ENCODE measurements at regions not wholly inside any gene's neighbourhood (a gene's known extent, or its start where the extent isn't known, plus 50 kb on each side); places are given as distances from the start of the nearest gene placed in this dataset.
"Not testable (repeated sequence)": the region's sequence is repeated elsewhere in the genome, so short reads cannot be mapped to it uniquely, and the experiment has no call there.

DNA sequence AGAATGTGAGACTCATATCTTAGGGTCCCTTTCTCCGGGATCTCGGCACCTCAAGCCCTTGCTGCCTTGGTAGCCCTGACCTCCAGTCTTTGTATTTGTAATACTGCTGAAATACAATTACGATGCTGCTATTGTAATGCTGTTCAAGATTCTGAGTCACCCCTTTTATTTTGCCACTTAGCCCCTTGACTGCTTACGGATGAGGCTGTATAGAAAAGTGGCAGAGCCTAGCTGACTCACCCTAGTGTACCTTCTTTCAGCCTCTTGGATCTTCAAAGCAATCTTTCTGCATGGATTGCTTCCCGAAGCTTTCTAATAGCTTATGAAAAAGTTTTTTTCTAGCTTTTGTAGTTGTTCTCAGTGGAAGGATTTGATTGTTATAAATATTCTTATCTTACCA, 187.9 kb downstream of the KCNJ2 start:
- no peak for TF ChIP-seq ZNF274 (IDR thresholded peaks at IDR 0.05; ENCODE audit: low read depth, low read length)
- H3K4me3 ChIP-seq (ENCODE audit: low read length), result no peak overlapping the region

- no peak for TF ChIP-seq ZNF274 (IDR thresholded peaks at IDR 0.05; ENCODE audit: low read depth, low read length)
- no peak overlapping the region for H3K4me3 ChIP-seq (ENCODE audit: low read length)
These were observed 195.8 kb downstream of the KCNJ2 start for GRCh38 chr17:70365091-70365583.

GRCh38 chr17:70366386-70366785, 197.1 kb downstream of the KCNJ2 start:
- H3K4me3 ChIP-seq (ENCODE audit: low read length), result no peak overlapping the region
- no peak for TF ChIP-seq ZNF274 (IDR thresholded peaks at IDR 0.05; ENCODE audit: low read depth, low read length)

- no peak overlapping the region for H3K4me3 ChIP-seq (ENCODE audit: low read length)
- TF ChIP-seq ZNF274 (IDR thresholded peaks at IDR 0.05; ENCODE audit: low read depth, low read length), result no peak
These were observed 198.7 kb downstream of the KCNJ2 start for GRCh38 chr17:70368011-70368410.

- H3K4me3 ChIP-seq (ENCODE audit: low read length), result no peak overlapping the region
- TF ChIP-seq ZNF274 (IDR thresholded peaks at IDR 0.05; ENCODE audit: low read depth, low read length), result no peak
These were observed 200.1 kb downstream of the KCNJ2 start for GRCh38 chr17:70369391-70369790.

GRCh38 chr17:70370816-70371215, 201.5 kb downstream of the KCNJ2 start:
- H3K4me3 ChIP-seq (ENCODE audit: low read length), result no peak overlapping the region
- TF ChIP-seq ZNF274 (IDR thresholded peaks at IDR 0.05; ENCODE audit: low read depth, low read length), result no peak

DNA sequence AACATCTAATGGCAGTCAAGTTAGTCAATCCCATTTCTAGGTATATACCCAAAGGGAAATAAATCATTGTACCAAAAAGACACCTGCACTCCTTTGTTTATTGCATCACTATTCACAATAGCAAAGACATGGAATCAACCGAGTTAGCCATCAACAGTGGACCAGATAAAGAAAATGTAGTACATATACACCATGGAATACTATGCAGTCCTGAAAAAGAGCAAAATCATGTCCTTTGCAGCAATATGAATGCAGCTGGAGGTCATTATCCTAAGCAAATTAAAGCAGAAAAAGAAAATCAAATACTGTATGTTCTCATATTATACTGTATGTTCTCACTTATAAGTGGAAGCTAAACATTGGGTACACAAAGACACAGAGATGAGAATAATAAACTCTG, 204.0 kb downstream of the KCNJ2 start:
- no peak overlapping the region for H3K4me3 ChIP-seq (ENCODE audit: low read length)
- TF ChIP-seq ZNF274 (IDR thresholded peaks at IDR 0.05; ENCODE audit: low read depth, low read length), result no peak

- no peak overlapping the region for H3K4me3 ChIP-seq (ENCODE audit: low read length)
- TF ChIP-seq ZNF274 (IDR thresholded peaks at IDR 0.05; ENCODE audit: low read depth, low read length), result no peak
These were observed 205.2 kb downstream of the KCNJ2 start for GRCh38 chr17:70374496-70374895.

GRCh38 chr17:70375406-70375805, 206.1 kb downstream of the KCNJ2 start:
- no peak for TF ChIP-seq ZNF274 (IDR thresholded peaks at IDR 0.05; ENCODE audit: low read depth, low read length)
- H3K4me3 ChIP-seq (ENCODE audit: low read length), result no peak overlapping the region

DNA sequence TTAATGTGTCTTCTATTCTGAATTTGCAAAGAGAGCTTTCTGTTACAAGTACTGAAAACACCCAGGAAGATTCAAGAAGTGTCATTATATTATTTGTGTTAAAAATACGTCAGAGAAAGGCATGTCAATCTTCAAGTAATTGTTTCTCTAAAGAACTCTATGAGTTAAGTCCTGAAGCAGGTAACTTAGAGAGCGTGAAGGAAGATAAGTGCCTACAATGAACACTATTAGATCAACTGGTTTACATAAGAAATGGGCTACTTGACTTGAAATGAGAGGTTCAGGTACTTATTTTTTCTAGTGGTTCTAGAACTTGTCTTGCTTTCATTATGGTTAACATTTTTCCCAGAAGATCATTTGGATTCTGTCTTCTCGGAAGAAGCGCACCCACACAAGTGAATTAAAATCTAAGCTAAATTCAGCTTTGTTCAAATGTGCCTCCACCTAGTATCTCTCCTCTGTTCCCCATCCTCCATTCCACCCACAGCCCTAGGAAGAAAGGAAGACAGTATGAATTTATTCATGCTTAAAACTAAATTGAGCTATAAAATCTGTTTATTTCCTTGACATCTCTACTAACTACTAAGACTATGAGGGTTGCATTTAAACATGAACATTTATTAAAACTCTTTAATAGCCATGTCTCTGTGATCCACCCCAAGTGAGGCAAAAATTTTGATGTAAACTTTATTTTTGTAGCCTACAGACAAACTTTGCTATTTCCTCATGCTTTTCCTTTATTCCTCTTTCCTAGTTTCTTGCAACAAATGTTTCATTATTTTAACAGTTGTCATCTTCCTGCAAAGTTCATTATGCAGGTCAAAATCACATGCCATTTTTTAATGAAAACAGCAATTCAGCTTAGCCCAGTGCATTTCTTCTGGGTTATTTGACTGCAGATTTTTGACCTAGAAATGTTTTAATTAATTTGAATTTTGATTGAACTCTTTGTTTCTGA, 206.8 kb downstream of the KCNJ2 start:
- TF ChIP-seq ZNF274 (IDR thresholded peaks at IDR 0.05; ENCODE audit: low read depth, low read length), result no peak
- no peak overlapping the region for H3K4me3 ChIP-seq (ENCODE audit: low read length)

GRCh38 chr17:70377654-70378053, 208.3 kb downstream of the KCNJ2 start:
- H3K4me3 ChIP-seq (ENCODE audit: low read length), result no peak overlapping the region
- no peak for TF ChIP-seq ZNF274 (IDR thresholded peaks at IDR 0.05; ENCODE audit: low read depth, low read length)

GRCh38 chr17:70378076-70378475, 208.7 kb downstream of the KCNJ2 start:
- no peak for TF ChIP-seq ZNF274 (IDR thresholded peaks at IDR 0.05; ENCODE audit: low read depth, low read length)
- H3K4me3 ChIP-seq (ENCODE audit: low read length), result no peak overlapping the region

DNA sequence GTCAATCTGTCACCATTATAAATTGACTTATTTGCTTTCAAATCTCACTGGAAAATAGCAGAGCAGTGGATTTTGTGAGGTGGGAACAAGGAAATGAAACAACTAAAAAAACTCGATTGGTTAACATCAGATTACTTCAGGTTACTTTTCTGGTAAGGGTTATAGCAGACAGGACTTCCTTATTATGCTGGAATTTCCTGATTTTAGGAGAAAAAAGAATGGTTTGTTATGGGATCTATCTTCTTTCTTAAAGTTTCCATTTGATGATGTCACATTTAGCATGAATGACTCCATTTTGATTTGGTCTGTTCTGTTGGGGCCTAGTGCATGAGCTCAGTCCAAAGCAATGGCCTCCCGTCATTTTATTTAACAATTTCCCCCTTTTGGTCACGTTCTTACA, 210.6 kb downstream of the KCNJ2 start:
- TF ChIP-seq ZNF274 (IDR thresholded peaks at IDR 0.05; ENCODE audit: low read depth, low read length), result no peak
- H3K4me3 ChIP-seq (ENCODE audit: low read length), result no peak overlapping the region

DNA sequence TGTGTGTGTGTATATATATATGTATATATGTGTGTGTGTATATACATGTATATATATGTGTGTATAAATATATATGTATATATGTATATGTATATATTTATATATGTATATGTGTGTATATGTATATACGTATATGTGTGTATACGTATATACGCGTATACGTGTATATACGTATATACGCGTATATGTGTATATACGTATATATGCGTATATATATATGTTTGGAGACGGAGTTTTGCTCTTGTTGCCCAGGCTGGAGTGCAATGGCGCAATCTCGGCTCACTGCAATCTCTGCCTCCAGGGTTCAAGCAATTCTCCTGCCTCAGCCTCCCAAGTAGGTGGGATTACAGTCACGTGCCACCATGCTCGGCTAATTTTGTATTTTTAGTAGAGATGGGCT, 212.6 kb downstream of the KCNJ2 start:
- H3K4me3 ChIP-seq (ENCODE audit: low read length), result not testable (repeated sequence)

- H3K4me3 ChIP-seq (ENCODE audit: low read length), result no peak overlapping the region
- TF ChIP-seq ZNF274 (IDR thresholded peaks at IDR 0.05; ENCODE audit: low read depth, low read length), result no peak
These were observed 219.0 kb downstream of the KCNJ2 start for GRCh38 chr17:70388326-70388725.

DNA sequence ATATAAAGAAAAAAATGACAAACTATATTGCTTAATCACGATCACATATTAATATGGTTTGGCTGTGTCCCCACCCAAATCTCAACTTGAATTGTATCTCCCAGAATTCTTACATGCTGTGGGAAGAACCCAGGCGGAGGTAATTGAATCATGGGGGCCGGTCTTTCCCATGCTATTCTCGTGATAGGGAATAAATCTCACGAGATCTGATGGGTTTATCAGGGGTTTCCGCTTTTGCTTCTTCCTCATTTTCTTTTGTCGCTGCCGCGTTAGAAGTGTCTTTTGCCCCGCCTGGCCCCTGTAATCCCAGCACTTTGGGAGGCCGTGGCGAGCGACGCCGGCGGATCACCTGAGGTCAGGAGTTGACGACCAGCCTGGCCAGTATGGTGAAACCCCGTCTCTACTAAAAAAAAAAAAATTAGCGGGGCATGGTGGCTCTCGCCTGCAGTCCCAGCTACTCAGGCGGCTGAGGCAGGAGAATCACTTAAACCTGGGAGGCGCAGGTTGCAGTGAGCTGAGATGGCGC, 220.0 kb downstream of the KCNJ2 start:
- not testable (repeated sequence) for H3K4me3 ChIP-seq (ENCODE audit: low read length)

Data from GM08714 (cell line).